SK-MEL-5 (cell line): ENCODE measurements at regions not wholly inside any gene's neighbourhood (a gene's known extent, or its start where the extent isn't known, plus 50 kb on each side); places are given as distances from the start of the nearest gene placed in this dataset.

Source experiments
- DNase-seq: peaks from one replicate; pipeline ENCODE4 v3.0.0-alpha.2; 2016; ENCODE audit warnings: low read depth, low spot score
- in situ Hi-C: cut with HindIII; loops from 2 replicates; pipeline ENCODE4 v1.10.0; 2016; ENCODE audit warnings: low sequenced_read_pairs, high pct_unique_total_duplicates, low pct_unique_long_range_greater_than_20kb

DNA sequence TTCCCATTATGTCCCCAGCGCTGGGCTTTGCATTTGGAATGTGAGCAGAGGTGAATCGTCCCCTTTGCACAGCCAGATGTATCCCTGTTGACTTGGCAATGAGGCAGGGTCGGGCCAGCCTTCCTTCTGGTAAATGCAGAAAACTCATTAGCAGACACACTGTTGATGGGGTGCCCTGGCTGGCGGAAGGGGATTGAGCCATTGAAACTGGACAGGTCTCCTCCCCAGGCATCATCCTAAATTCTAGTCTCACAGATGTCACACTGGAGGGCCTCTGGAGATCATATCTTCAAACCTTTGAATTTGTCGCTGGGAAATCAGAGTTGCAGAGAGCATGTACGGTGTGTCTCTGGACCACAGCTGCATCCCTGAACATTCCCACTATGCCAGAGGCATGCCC is 219.5 kb upstream of the TSHZ3 start:
- in situ Hi-C loops, result no loop called here
- DNase-seq, result no peak

DNA sequence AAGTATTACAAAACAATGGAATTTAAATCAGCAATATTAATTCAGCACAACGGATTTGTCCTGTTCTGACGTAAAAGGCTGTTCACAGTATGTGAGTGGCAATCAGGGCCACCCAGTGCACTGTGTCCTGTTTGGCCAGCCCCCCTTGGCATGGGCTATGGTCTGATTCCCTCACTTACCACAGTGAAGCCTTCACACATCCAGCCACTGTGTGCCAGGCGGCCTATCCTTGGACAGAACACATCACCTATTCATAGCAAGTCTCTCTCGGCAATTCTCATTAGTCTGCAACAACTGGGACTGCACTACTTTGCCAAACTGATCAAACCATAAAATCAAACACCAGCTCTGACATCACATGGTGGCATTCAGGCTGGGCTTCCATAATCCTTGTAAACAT is 221.5 kb upstream of the TSHZ3 start:
- in situ Hi-C loops, result no loop called here
- no peak for DNase-seq

DNA sequence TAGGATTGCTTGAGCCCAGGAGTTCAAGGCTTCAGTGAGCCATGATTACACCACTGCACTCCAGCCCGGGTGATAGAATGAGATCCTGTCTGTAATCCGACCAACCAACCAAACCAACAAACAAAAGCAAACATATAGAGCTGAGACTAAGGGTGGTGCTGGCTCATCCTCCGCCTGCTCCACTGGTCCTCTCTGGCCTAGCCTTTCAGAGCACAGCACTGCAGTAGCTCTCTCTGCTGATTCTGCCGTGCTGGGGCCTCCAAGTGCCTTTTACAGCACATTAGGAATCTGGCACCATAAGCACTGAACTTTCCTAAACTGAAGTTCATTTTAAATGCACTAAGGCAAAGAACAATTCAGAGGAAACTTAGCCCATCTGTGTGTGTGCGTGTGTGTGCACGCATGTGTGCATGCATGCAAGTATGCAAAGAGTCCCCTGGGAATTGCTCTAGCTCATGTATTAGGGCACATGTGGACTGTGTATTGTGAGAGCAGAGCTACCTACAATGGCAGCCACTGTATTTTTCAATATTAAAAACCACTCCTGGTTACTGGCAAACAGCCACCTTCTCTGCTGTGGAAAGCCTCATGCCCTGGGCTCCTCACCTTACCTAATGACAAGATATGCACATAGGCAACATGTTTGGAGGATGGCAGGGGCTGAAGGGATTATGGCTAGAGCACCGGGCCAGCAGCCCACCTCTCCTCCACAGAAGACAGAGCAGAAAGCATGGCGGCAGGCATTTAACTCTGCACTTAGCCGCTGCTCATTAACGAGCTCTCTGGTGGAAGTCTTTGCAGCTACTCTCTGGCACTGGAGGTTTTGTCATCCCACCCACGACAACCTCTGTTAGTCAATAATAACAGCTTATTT is 223.1 kb upstream of the TSHZ3 start:
- DNase-seq, result no peak
- in situ Hi-C loops, result no loop called here

DNA sequence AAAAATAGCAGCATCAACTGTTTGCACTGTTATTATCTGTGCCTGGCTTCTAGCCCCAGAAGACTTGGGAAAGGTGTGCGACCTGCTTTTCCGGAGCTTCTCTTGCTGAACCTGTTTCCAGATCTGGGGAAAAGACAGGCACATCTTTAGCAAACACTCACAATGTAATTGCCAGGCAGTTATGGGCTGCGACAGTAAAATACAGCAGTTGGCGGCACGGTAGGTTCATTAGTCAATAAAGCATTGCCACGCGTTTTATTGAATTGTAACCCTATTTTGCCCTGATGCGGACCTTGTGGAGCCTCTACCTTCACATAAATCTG is 223.7 kb upstream of the TSHZ3 start:
- DNase-seq, result no peak
- in situ Hi-C loops, result no loop called here

DNA sequence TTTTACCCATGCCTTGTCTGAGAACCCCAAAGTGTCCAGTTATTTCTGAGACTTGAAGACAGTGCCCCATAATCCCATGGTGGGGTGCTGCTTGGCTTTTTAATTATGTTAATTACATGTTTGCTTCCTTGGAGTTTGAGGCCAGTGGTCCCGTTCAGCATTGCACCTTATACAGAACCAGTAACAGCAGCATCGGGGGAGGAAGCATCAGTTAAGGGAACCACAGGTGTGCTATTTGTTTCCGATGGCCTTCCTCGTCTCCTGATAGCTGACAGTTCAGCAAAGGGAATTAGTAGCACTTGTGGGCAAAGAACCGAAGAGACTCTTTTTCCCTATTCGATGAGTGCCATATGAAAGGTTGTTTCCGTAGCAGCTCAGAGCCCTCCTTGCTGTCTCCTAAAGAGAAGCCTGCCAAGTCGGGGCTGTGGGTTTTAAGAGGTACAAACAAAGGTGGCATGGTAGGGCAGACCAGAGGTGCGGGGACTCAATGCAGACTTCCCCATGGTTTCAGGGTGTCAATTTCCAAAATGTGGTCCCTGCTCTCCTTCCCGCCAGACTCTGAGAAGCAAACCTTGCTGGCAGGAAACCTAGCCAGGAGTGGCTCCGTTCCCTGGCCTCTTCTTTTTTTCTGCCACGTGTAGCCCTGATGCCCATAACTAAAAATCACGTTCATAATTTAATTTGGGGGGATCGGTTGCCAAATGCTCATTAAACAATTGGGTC is 225.2 kb upstream of the TSHZ3 start:
- in situ Hi-C loops, result no loop called here
- DNase-seq, result no peak

DNA sequence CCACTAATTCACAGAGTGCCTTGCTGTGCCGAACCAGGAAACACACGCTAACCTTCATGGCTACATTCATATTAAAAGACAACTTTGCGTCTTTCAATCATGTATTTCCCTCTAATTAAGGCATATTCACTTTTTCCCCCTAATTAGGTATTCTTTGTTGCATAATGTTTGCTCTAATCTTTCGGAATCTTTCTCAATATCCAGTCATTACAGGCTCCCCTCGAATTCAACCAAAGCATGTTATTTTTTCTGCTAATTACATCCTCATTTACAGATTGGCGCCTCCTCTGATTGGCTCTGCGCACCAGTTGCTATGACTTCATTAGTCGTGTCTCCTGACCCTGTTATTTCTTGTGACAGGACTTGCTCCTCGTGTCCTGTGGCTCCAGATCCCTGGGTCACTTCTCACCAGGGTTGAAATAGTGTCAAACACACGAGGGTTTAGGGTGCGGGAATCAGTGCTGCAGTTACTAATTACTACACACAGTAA is 226.7 kb upstream of the TSHZ3 start:
- in situ Hi-C loops, result no loop called here
- no peak for DNase-seq

DNA sequence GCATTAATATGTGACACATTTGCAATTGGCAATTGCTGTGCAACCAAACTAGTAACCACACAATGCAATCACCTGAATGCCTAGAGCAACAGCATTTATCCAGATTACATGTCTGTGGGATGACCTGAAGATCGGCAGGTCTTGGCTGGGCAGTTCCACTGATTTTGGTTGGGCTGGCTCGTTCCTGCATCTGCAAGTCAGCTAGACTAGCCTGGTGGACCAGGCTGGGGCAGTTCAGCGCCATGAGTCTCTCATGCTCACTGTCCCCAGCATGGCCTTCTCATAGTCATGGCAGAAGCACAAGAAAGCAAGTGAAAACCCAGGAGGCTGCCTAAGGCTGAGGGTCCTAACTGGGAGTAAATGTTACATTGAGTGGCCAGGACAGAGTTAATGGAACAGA is 229.1 kb upstream of the TSHZ3 start:
- in situ Hi-C loops, result no loop called here
- no peak for DNase-seq

DNA sequence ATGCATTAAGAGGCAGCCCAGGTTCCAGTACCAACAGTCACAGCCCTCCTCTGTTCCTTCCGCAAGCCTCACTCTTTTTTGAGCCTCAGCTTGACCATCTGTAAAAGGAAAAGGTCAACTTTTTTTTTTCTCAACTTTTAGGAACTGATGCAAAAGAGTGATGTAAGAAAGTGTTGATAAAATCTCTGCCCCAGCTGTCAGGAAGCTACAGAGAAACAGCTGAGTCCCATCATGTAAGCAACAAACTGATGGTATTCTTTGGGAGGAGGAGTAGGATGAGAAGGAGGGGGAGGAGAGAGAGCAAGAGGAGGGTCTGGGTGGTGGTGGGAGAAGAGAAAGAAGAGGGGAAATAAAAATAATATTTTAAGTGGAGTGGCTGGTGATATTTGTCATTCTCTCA is 233.9 kb upstream of the TSHZ3 start:
- DNase-seq, result no peak

DNA sequence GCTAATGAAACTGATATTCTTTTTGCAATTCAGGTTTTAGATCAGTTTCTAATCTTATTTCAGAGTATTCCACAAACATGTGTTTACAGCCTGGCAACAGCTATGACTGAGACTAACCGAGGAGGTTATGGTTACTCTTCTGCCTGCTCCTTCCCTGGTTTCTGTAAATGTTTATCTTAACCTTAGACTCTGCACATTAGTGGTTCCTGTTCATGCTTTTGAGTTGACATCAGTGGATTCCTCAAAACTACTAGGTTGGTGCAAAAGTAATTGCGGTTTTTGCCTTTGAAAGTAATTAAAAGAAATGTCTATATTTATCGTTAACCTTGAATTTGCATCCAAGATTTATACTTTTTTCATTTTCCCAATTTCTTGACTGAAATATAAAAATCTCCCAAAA is 237.0 kb upstream of the TSHZ3 start:
- in situ Hi-C loops, result no loop called here
- no peak for DNase-seq

More for the DNA sequence above, 233.9 kb upstream of the TSHZ3 start:
- in situ Hi-C loops, result no loop called here

DNA sequence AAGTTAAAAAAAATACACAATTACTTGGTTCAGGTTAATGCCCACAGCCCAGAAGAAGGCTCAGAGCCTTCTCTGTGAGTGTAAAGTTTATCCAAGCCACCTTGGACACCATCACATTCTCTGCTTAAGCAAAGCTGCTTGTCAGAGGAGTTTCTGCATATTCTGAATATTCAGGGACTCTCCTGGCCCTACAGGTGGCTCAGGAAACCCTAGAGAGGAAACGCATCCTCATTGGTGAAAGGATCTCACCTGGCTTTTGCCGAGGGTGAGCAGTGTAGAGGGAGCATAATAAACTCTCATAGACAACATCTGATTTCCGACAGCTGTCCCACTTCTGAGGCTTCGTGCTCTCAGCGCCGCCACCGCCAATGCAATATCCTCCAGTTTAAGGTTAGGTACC is 239.9 kb upstream of the TSHZ3 start:
- in situ Hi-C loops, result no loop called here
- DNase-seq, result no peak

DNA sequence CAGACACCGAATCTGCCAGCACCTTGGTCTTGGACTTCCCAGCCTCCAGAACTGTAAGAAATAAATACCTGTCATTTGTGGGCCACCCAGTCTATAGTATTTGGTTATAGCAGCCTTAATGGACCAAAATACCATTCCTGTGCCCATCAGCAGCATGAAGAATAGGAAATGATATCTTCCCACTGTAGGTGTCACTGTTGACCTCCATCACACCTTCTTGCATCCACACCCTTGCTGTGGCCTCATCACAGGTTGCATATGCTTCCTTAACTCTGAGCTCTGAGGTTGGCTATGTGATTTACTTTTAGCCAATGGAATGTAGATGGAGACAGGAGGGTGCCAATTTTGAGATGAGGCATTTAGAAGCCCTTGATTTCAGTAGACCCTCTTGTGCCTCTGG is 242.0 kb upstream of the TSHZ3 start:
- in situ Hi-C loops, result no loop called here
- DNase-seq, result no peak

DNA sequence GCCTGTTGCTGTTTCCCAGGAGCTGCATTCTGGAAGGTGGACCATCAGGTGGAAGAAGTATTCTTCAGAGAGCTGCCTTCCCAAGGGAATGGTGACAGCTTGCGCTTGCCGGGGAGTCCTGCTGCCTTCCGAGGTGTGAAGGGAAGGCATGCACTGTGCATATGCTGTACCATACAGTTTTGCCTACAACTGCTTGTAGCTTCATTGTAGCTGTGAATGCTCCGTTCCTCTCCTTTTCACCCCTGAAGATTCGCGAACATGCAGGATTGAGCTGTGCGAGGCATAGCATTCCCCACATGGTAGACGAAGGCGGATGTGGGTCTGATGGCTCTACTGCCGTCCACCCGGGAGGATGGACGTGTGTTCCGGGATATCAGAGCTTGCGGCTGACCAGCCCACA is 243.2 kb upstream of the TSHZ3 start:
- in situ Hi-C loops, result no loop called here
- DNase-seq, result no peak

DNA sequence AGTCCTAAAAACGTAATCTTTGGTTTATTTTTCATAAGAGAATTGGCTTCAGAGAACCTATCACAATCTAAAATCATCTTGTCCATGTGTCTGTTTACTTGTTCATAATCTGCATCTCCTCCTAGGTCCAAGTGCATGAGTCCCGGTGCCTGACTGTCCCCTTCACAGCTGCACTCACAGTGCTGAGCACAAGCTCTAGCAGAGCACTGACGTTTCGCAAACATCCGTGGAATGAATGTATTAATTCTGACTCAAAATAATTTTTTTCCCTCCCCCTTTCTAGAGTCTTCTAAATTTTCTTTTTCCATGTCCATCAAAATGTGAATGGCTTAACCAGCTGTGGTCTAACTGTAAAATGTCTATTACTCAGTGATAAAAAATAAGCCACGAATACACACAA is 245.5 kb upstream of the TSHZ3 start:
- in situ Hi-C loops, result no loop called here
- DNase-seq, result no peak

DNA sequence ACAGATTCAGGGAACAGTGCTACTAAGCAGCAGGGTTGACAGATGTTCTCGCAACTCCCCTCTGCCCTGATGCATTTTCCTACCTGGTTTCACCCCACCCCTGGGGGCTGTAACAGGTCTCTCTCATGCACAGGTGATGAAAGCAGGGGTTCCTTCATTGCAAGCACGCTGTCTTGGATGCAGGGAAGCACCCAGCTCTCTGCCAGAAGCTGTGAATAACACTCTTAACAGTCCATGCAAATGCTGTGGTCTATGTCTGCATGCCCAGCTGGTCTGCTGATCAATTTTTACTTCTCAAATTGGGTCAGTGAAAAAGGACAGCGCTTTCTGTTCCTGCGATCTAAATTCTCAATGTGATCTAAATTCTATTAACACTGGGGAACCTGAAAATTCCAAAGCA is 246.3 kb upstream of the TSHZ3 start:
- no peak for DNase-seq
- in situ Hi-C loops, result no loop called here

DNA sequence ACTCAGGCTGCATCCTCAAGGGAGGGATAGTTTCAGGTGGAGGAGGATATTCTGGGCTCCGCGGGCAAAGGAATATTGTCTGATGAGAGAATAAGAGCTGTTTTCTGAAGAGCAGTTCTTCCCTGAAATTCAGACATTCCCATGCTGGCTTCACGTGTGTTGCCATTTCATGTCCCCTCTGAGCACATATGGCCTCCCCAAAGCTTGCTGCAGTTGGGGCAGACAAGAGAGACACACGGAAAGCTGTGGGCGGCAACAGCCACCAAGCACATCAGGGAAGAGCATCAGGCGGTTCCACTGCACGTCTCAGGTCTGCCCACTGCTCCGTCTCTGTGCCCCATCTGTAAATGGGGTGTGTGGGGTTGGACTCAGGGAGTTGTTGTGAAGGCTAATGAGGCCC is 247.5 kb upstream of the TSHZ3 start:
- in situ Hi-C loops, result no loop called here

DNA sequence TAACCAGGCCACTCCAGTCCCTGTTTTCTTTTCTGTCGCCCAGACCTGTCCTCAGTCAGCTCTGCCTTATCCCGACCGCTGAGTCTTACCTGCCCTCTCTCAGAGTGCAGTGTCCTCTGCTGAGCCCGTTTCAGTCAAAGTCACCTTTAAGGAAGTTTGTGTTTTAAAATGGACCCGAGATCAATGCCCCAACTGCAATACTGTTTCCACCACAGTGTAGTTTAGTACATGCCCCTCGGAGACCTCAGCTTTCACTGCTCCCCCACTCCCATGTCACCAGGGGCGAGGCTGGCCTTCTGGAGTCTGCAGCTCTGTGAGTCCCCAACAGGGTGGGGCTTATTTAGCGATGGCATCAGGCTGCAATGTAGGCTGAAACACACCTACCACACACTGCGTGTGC is 248.4 kb upstream of the TSHZ3 start:
- in situ Hi-C loops, result no loop called here
- DNase-seq, result no peak

More for the DNA sequence above, 247.5 kb upstream of the TSHZ3 start:
- no peak for DNase-seq

DNA sequence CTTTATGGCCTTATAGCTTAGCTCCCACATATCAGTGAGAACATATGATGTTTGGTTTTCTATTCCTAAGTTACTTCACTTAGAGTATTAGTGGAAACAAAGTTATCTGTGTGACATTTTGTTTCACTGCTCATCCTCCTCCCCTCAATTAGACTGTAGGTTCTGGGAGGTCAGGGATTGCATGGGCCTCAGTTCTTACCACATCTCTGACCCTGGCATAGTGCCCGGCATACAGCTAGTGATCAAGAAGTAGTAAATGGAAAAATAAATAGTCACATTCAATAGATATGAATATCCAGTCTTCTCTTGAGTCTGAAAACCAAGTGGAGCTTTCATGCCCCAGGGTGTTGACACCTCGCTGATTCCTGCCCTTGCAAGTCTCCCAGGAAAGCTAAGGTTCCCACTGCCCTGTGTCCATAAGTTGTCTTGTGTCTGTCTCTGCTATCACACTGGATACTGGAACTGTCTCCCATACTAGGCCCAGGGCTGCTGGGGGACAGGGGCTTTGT is 249.5 kb upstream of the TSHZ3 start:
- in situ Hi-C loops, result no loop called here
- DNase-seq, result no peak

DNA sequence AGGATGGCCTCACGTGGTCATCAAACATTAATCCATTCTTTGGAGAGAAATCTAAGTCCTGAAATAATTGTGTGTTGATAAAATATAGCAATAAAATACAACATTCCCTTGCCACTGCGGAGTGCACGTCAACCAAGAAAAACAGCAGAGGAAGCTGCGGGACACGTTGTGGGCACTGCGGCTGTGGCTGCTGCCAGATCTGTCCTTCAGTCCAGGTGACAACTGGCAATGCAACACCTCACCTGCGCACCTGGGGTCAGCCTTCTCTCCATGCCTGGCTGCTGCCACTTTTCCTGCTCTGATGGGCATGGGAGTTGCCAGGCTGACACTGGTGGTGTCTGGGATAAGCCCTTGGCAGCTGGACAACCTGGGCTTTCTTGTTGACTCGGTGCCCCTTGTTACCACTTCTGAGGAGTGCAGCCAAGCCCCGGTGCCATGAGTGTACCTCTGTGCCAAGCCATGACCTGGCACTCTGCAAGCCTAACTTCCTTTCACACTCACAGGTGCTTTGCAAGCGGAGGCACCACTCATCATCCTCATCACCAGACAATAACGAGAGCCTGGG is 251.6 kb upstream of the TSHZ3 start:
- in situ Hi-C loops, result no loop called here
- no peak for DNase-seq

DNA sequence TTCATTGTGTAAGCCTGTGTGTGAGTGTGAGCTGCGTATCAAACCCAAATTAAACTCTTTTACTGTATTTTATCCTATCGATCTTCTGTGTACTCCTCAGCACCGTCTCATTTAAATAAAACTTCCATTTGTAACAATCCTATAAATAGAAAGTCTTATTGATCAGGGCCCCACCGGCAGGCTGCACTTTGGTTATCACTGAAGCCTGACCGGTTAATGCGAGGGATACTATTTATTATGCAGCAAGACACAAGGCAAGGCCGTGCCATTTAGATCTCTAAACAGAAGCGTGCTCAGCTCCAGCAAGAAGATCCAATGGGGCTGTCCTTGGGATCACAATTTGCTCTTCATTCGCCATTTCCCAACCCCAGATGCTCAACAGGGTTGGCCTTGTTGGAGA is 252.6 kb upstream of the TSHZ3 start:
- in situ Hi-C loops, result no loop called here
- DNase-seq, result no peak
